H54 (cell line): ENCODE measurements at regions not wholly inside any gene's neighbourhood (a gene's known extent, or its start where the extent isn't known, plus 50 kb on each side); places are given as distances from the start of the nearest gene placed in this dataset.

ENCODE experiments used
- DNase-seq: peaks from one replicate; pipeline ENCODE4 v3.0.0; 2011; ENCODE audit warnings: low spot score, mixed read lengths; ENCODE audit not compliant: insufficient read length
- FAIRE-seq: peaks from 3 replicates; lab custom pipeline; 2011; peaks lifted over from hg19 to GRCh38; lab: Jason Lieb, UNC
- POLR2A ChIP-seq: IDR thresholded peaks from 2 replicates; pipeline ENCODE4 v1.6.1; 2011; ENCODE audit warnings: low read depth, mild to moderate bottlenecking, low read length

DNA sequence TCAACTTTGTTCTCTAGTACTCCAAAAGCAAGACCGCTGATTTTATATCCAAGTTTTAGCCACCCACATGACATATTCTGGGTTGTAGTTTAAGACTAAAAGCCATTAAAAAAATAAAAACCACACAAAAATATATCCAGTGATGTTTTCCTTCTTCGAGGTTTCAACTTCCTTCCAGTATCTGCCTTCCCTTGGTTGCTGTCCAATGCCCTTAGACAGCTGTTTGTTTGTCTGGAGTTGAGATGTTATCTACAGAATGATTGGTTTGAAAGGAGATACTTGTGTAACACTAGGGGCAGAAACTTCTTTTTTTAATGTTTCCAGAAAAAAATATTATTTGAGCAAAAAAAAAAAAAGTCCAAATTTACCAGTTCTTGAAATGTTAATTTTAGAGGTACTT is 591.5 kb upstream of the PCDH9 start:
- TF ChIP-seq POLR2A: no peak
- DNase-seq (no peak), FAIRE-seq (no peak)

DNA sequence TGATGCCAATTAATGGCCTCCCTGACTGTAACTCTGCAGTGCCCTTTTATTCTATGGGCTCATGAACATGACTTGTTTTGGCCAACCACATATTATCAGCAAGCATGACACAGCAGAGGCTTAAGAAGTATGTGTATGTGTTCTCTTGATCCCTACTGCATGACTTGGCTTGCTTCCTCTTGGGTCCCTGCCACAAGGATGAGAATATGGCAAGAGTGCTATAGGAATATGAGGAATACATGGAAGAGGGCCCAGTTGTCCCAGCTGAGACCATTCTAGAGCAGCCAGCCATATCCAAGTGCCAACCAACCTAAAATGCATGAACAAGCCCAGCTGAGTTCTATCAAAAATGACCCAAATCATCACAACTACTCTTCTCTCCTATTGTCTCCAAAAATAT is 576.7 kb upstream of the PCDH9 start:
- DNase-seq (no peak), FAIRE-seq (no peak)
- no peak for TF ChIP-seq POLR2A

DNA sequence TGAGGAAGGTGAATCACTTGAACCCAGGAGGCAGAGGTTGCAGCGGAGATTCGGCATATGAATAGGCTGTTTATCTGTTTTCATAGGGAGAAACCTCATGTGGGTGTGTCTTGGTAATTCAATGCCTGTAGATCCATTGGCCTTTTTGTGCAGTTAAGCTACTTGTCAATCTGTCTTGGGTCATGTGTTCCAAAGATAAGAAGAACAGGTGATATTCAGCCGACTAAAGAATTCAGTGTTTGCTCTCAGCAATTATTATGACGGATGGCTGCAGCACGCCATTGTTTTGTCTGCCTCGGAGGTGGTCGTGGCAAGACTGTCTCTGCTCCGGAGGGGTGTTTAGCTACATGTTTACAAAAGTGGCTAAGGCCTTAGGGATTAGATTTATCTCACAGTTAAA is 573.0 kb upstream of the PCDH9 start:
- no peak for TF ChIP-seq POLR2A
- no peak for DNase-seq
- no peak for FAIRE-seq

DNA sequence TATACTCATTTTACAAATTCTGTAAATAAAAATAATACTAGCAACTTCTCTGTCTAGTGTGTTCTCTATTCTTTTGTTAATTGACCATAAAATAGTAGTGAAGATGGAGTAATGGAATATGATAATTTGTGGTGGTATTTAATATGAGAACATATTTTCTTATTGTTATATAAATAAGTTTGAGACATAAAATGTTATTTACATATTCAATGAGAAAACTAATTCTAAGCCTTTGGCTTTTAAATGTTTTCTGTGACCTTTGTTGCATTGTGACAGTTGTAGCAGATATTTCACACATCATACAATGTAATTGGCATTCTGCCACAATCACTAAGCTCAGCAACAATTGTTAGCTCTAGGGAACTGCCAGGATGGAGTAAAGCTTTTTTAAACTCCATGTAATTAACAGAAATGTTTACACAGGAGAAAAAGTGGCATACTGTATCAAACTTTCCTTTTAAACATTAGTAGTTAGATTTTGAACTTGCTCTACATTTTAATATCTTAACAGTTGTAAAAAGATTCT is 562.1 kb upstream of the PCDH9 start:
- no peak for DNase-seq
- TF ChIP-seq POLR2A: no peak
- no peak for FAIRE-seq

DNA sequence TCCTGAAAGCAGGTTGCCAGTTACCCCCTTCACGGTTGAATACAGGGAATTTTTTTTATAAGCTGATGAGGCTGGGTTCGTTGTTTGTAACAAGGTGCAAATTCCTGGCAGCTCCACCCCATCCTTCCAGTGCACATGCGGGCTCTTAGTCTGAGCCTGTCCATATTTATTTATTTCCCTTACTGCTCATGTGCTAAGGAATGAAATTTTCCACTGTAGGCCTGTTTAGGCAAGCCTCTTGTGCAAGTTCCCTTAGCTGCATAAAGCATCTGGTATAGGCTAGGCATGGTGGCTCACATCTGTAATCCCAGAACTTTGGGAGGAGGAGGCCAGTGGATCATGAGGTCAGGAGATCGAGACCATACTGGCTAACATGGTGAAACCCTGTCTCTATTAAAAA is 560.9 kb upstream of the PCDH9 start:
- DNase-seq (no peak), FAIRE-seq (no peak)
- TF ChIP-seq POLR2A: no peak

DNA sequence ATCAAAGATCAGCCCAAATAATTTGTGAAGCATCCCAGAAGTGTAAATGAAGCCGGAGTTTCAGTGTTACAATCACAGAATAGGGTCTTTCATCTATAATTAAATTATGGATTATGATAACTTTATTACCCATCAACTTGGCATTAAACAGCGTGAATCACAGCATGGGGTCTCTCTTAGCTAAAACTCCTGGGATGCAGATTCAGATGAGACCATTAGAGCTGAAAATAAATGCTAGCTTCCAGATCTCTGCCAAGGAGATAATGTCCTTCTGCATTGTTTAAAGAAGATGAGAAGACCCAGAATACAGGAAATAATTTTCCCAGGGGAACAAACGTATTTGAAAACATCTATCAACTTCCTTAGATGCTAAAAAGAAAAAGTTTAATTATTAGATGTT is 546.0 kb upstream of the PCDH9 start:
- TF ChIP-seq POLR2A: no peak
- DNase-seq (no peak), FAIRE-seq (no peak)

DNA sequence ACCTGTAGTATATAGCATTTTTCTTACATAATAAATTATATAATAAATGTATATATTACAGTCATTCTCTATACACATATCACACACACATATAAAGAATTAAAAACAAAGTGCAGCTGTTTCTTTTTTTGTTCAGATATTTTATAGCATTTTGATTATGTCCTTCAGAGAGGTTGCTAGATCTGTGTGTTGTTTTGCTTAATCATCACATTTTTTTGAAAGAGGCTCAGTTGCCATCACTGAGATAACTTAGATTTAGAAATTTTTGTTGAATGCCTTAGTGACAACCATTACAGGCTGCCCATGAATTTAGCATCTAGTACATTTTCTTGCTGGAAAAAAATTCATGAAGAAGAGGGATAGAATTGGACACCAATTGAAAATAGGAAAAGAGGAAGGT is 545.2 kb upstream of the PCDH9 start:
- no peak for TF ChIP-seq POLR2A
- FAIRE-seq: no peak
- no peak for DNase-seq

DNA sequence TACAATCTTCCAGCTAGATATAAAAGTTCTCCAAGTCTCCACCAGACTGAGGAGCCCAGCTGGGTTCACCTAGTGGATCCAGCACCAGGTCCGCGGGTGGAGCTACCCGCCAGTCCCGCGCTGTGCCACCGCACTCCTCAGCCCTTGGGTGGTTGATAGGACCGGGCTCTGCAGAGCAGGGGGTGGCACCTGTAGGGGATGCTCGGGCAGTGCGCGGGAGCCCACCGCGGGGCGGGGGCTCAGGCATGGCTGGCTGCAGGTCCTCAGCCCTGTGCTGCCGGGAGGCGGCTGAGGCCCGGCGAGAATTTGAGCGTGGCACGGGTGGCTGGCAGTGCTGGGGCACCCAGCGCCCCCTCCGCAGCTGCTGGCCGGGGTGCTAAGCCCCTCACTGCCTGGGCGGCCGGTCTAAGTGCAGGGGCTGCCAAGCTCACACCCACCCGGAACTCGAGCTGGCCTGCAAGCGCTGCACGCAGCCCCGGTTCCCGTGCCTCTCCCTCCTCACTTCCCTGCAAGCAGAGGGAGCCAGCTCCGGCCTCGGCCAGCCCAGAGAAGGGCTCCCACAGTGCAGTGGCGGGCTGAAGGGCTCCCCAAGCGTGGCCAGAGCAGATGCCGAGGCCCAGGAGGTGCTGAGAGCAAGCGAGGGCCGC is 542.8 kb upstream of the PCDH9 start:
- TF ChIP-seq POLR2A: no peak
- no peak for DNase-seq

DNA sequence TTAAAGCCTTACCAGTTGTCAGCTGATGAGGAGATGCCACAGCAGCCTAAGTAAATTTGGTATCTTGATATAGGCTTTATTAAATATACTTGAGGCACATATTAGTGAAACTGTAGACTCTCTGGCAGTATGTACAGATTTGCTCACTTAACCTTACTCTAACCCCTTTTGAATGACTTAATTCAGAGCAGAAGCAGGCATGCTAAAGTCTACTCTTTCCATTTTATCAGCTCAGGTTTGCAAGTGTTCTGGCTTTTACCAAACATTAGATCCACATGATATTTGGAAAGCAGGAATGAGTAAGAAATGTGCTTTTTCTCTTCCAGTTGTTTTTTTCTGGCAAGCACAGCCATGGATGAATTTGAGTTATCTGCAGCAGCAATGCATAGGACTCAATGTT is 541.0 kb upstream of the PCDH9 start:
- FAIRE-seq (no peak), DNase-seq (no peak)
- TF ChIP-seq POLR2A: no peak

More for the DNA sequence above, 542.8 kb upstream of the PCDH9 start:
- FAIRE-seq: no peak

DNA sequence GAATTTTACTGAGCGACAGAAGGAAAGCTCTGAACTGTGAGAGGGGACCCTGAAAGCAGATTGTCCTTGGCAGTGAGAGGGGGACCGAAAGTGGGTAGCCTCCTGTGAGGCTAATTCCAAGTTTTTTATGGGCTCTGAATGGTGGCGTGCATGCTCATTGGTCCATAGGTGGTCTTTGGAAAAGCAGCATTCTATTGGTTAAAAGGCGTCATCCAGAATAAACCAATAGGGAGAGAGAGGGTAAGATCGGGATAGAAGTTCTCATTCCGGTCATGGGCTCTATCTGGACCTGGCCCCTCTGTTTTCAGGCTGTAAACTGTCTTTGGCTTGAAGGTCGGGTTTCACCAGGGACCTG is 539.8 kb upstream of the PCDH9 start:
- DNase-seq (no peak), FAIRE-seq (no peak)
- no peak for TF ChIP-seq POLR2A

DNA sequence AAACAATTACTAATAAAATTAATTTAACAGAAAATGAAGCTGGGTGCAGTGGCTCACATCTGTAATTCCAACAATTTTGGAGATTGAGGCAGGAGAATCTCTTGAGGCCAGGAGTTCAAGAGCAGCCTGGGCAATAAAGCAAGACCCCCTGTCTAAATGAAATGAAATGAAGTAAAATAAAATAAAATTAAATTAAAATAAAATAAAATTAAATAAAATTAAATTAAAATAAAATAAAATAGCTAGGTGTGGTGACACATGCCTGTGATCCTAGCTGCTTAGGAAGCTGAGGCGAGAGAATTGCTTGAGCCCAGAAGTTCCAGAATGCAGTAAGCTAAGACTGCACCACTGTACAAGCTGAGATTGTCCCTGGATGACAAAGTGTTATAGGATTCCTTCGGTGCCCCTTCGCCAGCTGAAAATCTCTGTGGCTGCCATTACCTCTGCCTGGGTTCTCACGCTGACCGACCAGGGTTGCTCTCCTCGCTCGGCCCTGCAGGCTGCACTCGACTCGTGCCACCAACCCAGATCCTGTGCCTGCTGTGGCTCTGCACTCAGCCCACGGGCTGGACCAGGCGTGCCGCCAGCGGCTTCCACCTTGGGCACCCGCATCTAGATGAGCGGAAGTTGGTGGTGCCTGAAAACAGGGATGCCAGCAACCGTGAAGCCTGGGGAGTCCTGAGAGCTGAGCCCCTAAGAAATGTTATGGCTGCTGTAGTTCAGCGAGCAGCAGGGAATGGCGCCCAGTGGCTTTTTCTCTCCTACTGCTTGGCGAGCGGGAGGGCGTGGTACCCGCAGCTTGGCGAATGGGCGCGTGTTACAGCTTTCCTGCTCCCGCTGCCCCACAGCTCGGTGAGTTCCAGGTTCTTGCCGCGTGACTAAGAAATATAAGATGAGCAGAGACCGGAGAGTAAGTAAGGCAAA is 539.2 kb upstream of the PCDH9 start:
- DNase-seq (no peak), FAIRE-seq (no peak)
- no peak for TF ChIP-seq POLR2A

DNA sequence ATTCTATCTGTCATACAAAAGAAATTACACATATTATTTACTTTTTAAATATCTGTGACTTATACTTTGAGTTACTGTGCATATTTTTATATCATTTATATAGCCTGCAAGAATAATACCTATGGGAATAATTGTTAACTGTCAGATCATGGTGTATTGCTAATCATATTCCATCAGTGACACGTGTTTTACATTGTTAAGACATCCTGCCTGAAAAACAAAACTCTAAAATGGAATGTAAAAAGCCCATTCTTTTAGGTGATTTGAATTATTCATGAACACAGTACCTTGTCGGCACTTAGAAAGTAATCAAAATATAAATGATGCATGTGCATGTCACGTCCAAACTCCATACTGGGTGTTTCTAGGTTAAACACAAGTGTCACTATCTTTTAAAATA is 533.8 kb upstream of the PCDH9 start:
- FAIRE-seq (no peak), DNase-seq (no peak)
- TF ChIP-seq POLR2A: no peak

DNA sequence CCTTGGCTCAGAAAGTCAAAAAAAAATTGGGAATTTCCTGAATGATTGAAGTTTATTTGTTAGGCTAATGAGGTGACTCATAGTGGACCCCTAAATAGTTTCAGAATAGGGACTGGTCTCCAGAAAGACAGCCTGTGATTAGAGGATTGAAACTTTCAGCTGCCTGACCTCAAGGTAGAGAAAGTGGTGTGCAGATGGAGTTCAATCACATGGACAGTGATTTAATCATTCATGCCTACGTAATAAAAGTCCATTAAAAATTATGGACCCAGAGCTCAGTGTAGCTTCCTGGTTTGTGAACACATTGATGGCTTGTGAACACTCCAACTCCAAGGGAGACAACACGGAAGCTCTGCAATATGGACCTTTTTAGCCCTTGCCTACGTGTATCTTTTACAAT is 533.2 kb upstream of the PCDH9 start:
- FAIRE-seq: no peak

DNA sequence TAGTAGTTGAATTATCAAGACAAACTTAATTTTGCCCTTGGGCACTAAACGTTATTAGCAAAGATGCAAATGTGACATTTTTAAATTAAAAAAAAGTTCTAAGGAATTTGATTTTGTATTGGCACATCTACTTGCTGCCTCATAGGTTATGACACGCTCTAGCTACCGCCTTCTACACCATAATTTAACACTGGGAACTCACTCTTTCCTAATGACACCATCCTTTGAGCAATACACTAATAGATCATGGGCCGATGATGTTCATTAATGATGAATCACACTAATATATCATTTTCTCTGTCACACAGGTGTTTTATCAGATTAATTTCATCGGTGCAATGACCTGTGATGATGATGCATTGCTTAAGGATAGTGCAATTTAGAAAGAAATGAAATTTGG is 528.8 kb upstream of the PCDH9 start:
- FAIRE-seq (peak; percentile 53), DNase-seq (no peak)
- no peak for TF ChIP-seq POLR2A

More for the DNA sequence above, 533.2 kb upstream of the PCDH9 start:
- no peak for TF ChIP-seq POLR2A
- no peak for DNase-seq
